Heart right ventricle (tissue), 16 donors: ENCODE measurements at regions not wholly inside any gene's neighbourhood (a gene's known extent, or its start where the extent isn't known, plus 50 kb on each side); places are given as distances from the start of the nearest gene placed in this dataset.

Experiments used
- ATAC-seq, 8 donors: fragments of 200-7000 bp; cut with Tn5 transposase; one replicate each; pipeline ENCODE4 v1.9.1; 2020; ENCODE audit warnings: mild to moderate bottlenecking in 8 of 8, moderate library complexity in 8 of 8, moderate number of reproducible peaks in 1 of 8
- DNase-seq, 2 donors: peaks; one replicate each; pipeline ENCODE4 v3.0.0-alpha.2; 2020
- H3K27ac ChIP-seq, 10 donors: fragments of 200-600 bp; sonication (generic) in 2 of 10; one replicate each; pipeline versions ENCODE4 v1.5.0 to v1.8.0; 2020 to 2022; ENCODE audit warnings: mild to moderate bottlenecking in 3 of 10
- H3K27me3 ChIP-seq, 7 donors: fragments of 200-600 bp; one replicate each; pipeline ENCODE4 v1.8.0; 2021 to 2022; ENCODE audit warnings: mild to moderate bottlenecking in 2 of 7
- H3K36me3 ChIP-seq, 9 donors: fragments of 200-600 bp; sonication (generic) in 1 of 9; one replicate each; pipeline versions ENCODE4 v1.5.0 to v1.8.0; 2020 to 2022; ENCODE audit warnings: mild to moderate bottlenecking in 2 of 9
- H3K4me1 ChIP-seq, 9 donors: fragments of 200-600 bp; sonication (generic) in 1 of 9; one replicate each; pipeline versions ENCODE4 v1.5.0 to v1.8.0; 2020 to 2022; ENCODE audit warnings: mild to moderate bottlenecking in 4 of 9
- H3K4me3 ChIP-seq, 10 donors: fragments of 200-600 bp; sonication (generic) in 2 of 10; one replicate each; pipeline versions ENCODE4 v1.5.0 to v1.8.0; 2020 to 2022; ENCODE audit warnings: mild to moderate bottlenecking in 7 of 10, moderate library complexity in 2 of 10
- H3K9me3 ChIP-seq, 11 donors: fragments of 200-600 bp in 10 of 11; sonication (generic) in 2 of 11; one replicate each; pipeline versions ENCODE4 v1.5.0 to v1.8.0; 2013 to 2022; ENCODE audit warnings: mild to moderate bottlenecking in 2 of 11, control low read depth in 1 of 11, moderate library complexity in 1 of 11
- CTCF ChIP-seq, 9 donors: fragments of 200-600 bp; sonication (generic) in 2 of 9; IDR thresholded peaks; one replicate each; pipeline versions ENCODE4 v1.5.0 to v1.8.0; 2021 to 2022; ENCODE audit warnings: antibody characterized with exemption in 9 of 9, mild to moderate bottlenecking in 5 of 9, moderate library complexity in 1 of 9
- WGBS, 2 donors: extraction: QIAGEN DNeasy Blood & Tissue Kit; methylation state at CpG; one replicate each; pipeline ENCODE4 v1.1.7; 2013; ENCODE audit warnings: inconsistent platforms in 1 of 2; 5-methylcytosine and 5-hydroxymethylcytosine counted together
- intact Hi-C, 10 donors: fragments of 100-400 bp; cut with DNase I; formaldehyde crosslinking; loops; one replicate each; pipeline versions ENCODE4 v1.11.1 to v1.14.2; 2022
- donor health status: Arrhythmogenic right ventricular cardiomyopathy.
- donor health status: ischemic (EF 13 %, LVEDD 7.1; RV severe dilation, severe dysfunction).
- donor health status: healthy with polysubstance abuse.
- donor health status: DM: no; HTN: yes; CAD: no.
- donor health status: DM: no; HTN: no; CAD: no.
- donor health status: ischemic (EF 25% LVEDD 6.9; RV normal size, moderate dysfunction).
- donor health status: ischemic (EF 25% LVEDD 5.7; RV mildly dilated, moderate dysfunction).
- donor health status: healthy.
- donor health status: DM: yes; HTN: yes; CAD: no.
- donor health status: Ischemic cardiomyopathy.
- donor health status: ischemic (EF 35%, LVEDD 5.7; RV mildly dilated, moderate dysfunction).
- donor health status: nonischemic (EF 11% LVEDD 7.7; RV severe dilation, severe dysfunction).
- donor health status: DM: yes; HTN: yes; CAD: no.
- donor health status: PGD.
- donor health status: ischemic (EF 29% LVEDD 5.4; RV normal size, mild dysfunction).
- donor health status: nonischemic (EF 23%, LVEDD 6.1; RV moderate dilation, normal function).

GRCh38 chr17:79404136-79404911, 206.5 kb downstream of the RBFOX3 start:
- Histone ChIP-seq H3K4me1 (peaks cover 0 to 19% (median 7%) of the 10 kb centered on the region in 9 donors), H3K27ac (no peak overlapping the region), H3K4me3 (no peak overlapping the region), H3K27me3 (peaks cover 9 to 94% (median 75%) of the 10 kb centered on the region in 7 donors), H3K9me3 (no peaks in the 10 kb centered on the region), H3K36me3 (no peaks in the 10 kb centered on the region)
- ATAC-seq (no peak), DNase-seq (no peak)
- WGBS, 2 donors = 85 to 90% methylated on average over 16 of the region's 16 CpGs
- TF ChIP-seq CTCF (IDR thresholded peaks at IDR 0.05) = no peak
- intact Hi-C loops = loop anchor here in 4 of 10 donors (5.0 to 10.0 kb wide), 3 partner anchors 298 to 303 kb away; no protein-coding TSS in a partner anchor

- no peaks in the 10 kb centered on the region for H3K36me3 ChIP-seq
- no peak overlapping the region for H3K27ac ChIP-seq
- TF ChIP-seq CTCF (IDR thresholded peaks at IDR 0.05) = no peak
- intact Hi-C loops = loop anchor here in 4 of 10 donors (5.0 to 10.0 kb wide), 3 partner anchors 300 to 305 kb away; no protein-coding TSS in a partner anchor
- DNase-seq = no peak
- H3K4me3 ChIP-seq = no peak overlapping the region
- H3K9me3 ChIP-seq = no peaks in the 10 kb centered on the region
- WGBS, 2 donors = 30 to 32% methylated on average over 26 of the region's 26 CpGs
- no peak for ATAC-seq
- peaks cover 0 to 16% (median 7%) of the 10 kb centered on the region in 9 donors for H3K4me1 ChIP-seq
- peaks cover 10 to 98% (median 82%) of the 10 kb centered on the region in 7 donors for H3K27me3 ChIP-seq
Measured at GRCh38 chr17:79401704-79402674, 208.9 kb downstream of the RBFOX3 start.

GRCh38 chr17:79400989-79401703, 209.7 kb downstream of the RBFOX3 start:
- intact Hi-C loops = loop anchor here in 4 of 10 donors (5.0 to 10.0 kb wide), 3 partner anchors 301 to 306 kb away; no protein-coding TSS in a partner anchor
- TF ChIP-seq CTCF (IDR thresholded peaks at IDR 0.05) = peak; percentile 87 to 95 (median 93)
- Histone ChIP-seq H3K4me3 (peak overlapping the region in 8 of 10 donors; percentile 1 to 40 (median 30)), H3K27ac (no peak overlapping the region), H3K27me3 (peaks cover 5 to 98% (median 82%) of the 10 kb centered on the region in 7 donors), H3K36me3 (no peaks in the 10 kb centered on the region), H3K9me3 (no peaks in the 10 kb centered on the region), H3K4me1 (peaks cover 0 to 9% (median 4%) of the 10 kb centered on the region in 9 donors)
- WGBS, 2 donors = 10% methylated on average over 33 of the region's 33 CpGs
- peak; percentile 50 to 62 for DNase-seq
- peak; percentile 67 to 86 (median 76) for ATAC-seq
